Nephron progenitor cell (in vitro differentiated cells): ENCODE measurements at regions not wholly inside any gene's neighbourhood (a gene's known extent, or its start where the extent isn't known, plus 50 kb on each side); places are given as distances from the start of the nearest gene placed in this dataset.

Source experiments
- DNase-seq: peaks from one replicate; pipeline ENCODE4 v3.0.0; 2021
- H3K27ac Mint-ChIP-seq: 2 replicates; pipeline ENCODE4 v1.8.0; 2021; ENCODE audit warnings: mild to moderate bottlenecking, moderate library complexity, mixed read lengths
- H3K27me3 Mint-ChIP-seq: 2 replicates; pipeline ENCODE4 v1.8.0; 2021; ENCODE audit warnings: mild to moderate bottlenecking, low read depth, mixed read lengths; ENCODE audit not compliant: poor library complexity
- H3K36me3 Mint-ChIP-seq: 2 replicates; pipeline ENCODE4 v1.8.0; 2021; ENCODE audit warnings: low read depth, mixed read lengths
- H3K4me1 Mint-ChIP-seq: 2 replicates; pipeline ENCODE4 v1.8.0; 2021; ENCODE audit warnings: mixed read lengths
- H3K4me3 Mint-ChIP-seq: 2 replicates; pipeline ENCODE4 v1.8.0; 2021; ENCODE audit warnings: mild to moderate bottlenecking, moderate library complexity, mixed read lengths
- H3K9me3 Mint-ChIP-seq: 2 replicates; pipeline ENCODE4 v1.8.0; 2021; ENCODE audit warnings: mild to moderate bottlenecking, moderate library complexity, mixed read lengths
- TF ChIP-seq, protein P1 (sequence below): fragments of 200-600 bp; sonication (generic); IDR thresholded peaks from 2 replicates; pipeline ENCODE4 v1.5.0; 2021; ENCODE audit warnings: antibody characterized with exemption

DNA sequence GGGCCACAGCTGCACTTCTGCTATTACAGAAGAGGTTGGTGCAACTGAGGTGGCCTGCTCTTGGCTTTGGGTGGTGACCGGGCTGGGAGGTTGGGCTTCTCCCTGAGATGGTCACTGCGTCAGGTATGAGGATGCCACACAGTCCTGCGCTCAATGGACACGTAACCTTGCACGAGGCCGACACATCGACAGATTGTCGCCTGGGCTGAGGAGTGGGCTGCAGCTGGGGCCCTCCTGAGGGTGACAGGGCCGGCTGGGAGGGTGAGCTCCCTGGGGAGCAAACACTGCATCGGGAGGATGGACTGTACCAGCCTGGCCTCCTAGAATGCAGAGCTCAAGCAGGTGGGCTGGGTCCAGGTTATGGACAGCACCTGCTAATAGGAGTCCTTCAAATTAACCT lies 261.1 kb upstream of the ADAMTS16 start:
- H3K9me3 Mint-ChIP-seq: no peaks in the 10 kb centered on the region
- TF ChIP-seq, protein P1, sequence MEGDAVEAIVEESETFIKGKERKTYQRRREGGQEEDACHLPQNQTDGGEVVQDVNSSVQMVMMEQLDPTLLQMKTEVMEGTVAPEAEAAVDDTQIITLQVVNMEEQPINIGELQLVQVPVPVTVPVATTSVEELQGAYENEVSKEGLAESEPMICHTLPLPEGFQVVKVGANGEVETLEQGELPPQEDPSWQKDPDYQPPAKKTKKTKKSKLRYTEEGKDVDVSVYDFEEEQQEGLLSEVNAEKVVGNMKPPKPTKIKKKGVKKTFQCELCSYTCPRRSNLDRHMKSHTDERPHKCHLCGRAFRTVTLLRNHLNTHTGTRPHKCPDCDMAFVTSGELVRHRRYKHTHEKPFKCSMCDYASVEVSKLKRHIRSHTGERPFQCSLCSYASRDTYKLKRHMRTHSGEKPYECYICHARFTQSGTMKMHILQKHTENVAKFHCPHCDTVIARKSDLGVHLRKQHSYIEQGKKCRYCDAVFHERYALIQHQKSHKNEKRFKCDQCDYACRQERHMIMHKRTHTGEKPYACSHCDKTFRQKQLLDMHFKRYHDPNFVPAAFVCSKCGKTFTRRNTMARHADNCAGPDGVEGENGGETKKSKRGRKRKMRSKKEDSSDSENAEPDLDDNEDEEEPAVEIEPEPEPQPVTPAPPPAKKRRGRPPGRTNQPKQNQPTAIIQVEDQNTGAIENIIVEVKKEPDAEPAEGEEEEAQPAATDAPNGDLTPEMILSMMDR: no peak
- DNase-seq: no peak
- peaks cover 19% of the 10 kb centered on the region for H3K27me3 Mint-ChIP-seq
- H3K27ac Mint-ChIP-seq: no peak overlapping the region
- no peak overlapping the region for H3K4me3 Mint-ChIP-seq
- H3K4me1 Mint-ChIP-seq: peaks cover 6% of the 10 kb centered on the region
- no peaks in the 10 kb centered on the region for H3K36me3 Mint-ChIP-seq

DNA sequence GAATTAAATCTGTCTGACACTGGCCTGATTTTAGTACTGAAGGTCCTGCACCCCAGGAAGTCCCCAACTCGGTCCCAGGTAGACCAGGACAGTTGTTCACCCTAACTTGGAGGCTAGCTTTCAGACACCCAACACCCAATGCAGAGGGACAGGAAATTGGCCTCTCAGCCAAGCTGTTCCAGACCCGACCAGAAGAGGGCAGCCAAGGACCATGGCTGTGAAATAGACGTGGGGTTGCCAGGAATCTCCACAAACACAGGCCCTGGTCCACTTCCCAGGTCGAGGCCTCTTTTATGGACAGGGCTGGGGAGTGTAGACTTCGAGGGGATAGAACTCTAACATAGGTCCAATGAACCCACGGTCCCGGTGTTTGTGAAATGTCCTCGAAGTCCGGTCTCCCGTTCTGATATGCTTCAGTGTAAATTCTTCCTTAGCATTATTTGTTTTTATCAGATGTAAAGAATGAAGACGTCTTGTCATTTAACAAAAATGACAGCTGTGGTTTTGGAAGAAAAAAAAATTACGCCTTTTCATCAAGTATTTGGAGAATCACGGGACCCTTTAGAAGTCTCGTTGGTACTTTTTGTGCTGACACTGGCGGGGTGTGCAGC lies 260.3 kb upstream of the ADAMTS16 start:
- TF ChIP-seq, protein P1: peak; percentile 98
- peak overlapping the region; percentile 76 for H3K27ac Mint-ChIP-seq

DNA sequence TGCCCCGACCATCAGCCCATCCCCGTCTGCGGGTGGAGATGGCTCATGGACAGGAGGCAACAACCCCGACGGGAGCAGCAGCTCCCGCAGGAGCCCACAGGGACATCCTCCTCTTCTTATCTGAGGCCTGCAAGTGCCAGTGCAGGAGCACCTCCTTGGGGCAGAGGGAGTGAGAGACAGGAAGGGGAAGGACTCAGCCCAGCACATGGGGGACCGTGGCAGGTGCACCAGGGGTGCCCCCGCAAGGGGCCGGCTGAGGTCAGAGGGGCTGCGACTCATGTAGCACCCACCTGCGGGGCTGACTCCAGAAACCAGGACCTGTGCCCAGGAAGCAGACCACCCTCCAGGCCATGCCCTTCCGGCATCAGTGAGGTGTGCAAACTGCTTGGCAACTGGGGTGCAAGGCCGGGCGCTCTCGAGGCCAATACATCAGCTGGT lies 259.8 kb upstream of the ADAMTS16 start:
- no peak overlapping the region for H3K27ac Mint-ChIP-seq
- no peak for DNase-seq
- H3K4me1 Mint-ChIP-seq: peaks cover 4% of the 10 kb centered on the region
- no peak overlapping the region for H3K4me3 Mint-ChIP-seq
- peaks cover 20% of the 10 kb centered on the region for H3K27me3 Mint-ChIP-seq
- TF ChIP-seq, protein P1: no peak
- no peaks in the 10 kb centered on the region for H3K9me3 Mint-ChIP-seq
- no peaks in the 10 kb centered on the region for H3K36me3 Mint-ChIP-seq

More for the DNA sequence above, 260.3 kb upstream of the ADAMTS16 start:
- Mint-ChIP-seq H3K4me1 (peaks cover 4% of the 10 kb centered on the region), H3K36me3 (no peaks in the 10 kb centered on the region), H3K27me3 (peaks cover 17% of the 10 kb centered on the region), H3K4me3 (no peak overlapping the region), H3K9me3 (no peaks in the 10 kb centered on the region)
- DNase-seq: peak; percentile 83

DNA sequence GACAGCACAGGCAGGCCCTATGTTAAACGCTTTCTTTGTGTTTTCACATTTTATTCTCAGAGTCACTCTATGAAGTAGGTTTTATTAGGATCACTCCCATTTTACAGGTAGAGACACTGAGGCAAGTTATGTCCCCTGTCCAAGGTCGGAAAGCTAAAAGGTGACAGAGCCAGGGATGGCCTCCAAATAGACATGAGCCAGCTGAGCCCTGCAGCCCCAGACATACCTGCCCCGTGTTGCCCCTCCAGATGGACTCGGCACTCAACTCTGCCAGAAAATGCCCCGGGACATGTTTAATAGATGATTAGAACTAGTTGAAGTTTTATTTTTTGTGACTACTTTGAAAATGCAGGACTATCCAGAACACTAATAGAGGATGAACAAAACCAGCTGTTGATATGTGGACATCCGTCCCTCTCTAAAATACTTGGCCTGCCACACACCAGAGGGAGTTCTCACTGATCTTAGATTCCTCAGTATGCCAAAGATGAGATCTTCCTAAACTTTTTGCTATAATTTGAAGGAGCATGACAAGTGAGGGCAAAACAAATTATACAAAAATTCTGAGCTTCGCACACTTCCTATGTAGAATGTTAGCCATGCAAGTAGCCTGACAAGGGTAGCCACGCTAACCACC lies 258.6 kb upstream of the ADAMTS16 start:
- H3K4me1 Mint-ChIP-seq: peaks cover 4% of the 10 kb centered on the region

DNA sequence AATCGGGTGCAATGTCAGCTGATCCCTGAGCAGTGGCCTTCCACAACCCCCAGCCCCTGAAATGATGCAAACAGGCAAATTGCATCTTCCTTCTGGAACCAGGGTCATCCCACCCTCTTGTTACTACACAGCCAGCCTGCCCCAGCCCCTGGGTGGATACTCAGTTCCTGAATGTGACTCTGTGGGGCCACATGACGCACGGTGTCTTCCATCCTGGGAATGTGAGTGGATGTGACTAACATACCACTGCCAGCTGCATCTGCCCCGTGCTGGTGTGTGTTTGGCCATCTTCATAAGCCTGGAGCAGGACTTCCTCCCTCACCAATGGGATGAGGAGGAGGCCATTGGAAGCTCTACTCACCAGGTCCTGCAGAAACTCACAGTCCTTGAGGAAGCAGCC lies 257.9 kb upstream of the ADAMTS16 start:
- no peak overlapping the region for H3K4me3 Mint-ChIP-seq
- H3K27me3 Mint-ChIP-seq: peaks cover 20% of the 10 kb centered on the region
- no peaks in the 10 kb centered on the region for H3K9me3 Mint-ChIP-seq
- H3K4me1 Mint-ChIP-seq: peaks cover 4% of the 10 kb centered on the region
- H3K36me3 Mint-ChIP-seq: no peaks in the 10 kb centered on the region
- no peak for DNase-seq
- TF ChIP-seq, protein P1: no peak
- H3K27ac Mint-ChIP-seq: no peak overlapping the region

More for the DNA sequence above, 258.6 kb upstream of the ADAMTS16 start:
- no peak overlapping the region for H3K27ac Mint-ChIP-seq
- TF ChIP-seq, protein P1: no peak
- H3K36me3 Mint-ChIP-seq: no peaks in the 10 kb centered on the region
- H3K27me3 Mint-ChIP-seq: peaks cover 20% of the 10 kb centered on the region
- no peak overlapping the region for H3K4me3 Mint-ChIP-seq
- no peaks in the 10 kb centered on the region for H3K9me3 Mint-ChIP-seq
- no peak for DNase-seq

DNA sequence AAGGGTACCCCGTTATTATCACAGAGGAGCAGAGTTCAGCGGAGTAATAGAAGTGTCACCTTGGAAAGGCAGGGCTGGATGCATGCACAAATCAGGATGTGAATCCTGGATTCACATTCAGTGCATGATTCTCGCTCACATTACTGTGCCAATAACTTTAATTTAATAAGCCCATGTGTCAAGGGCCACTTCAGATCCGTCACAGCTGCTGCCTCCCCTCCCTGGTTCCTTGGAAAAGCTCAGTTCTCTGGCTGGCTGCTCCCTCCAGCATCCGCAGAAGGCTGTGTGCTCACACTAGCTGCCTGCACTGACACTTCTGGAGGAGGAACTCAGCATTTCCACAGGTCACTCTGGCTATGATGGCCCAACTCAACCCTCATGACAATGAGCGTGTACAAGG lies 256.8 kb upstream of the ADAMTS16 start:
- DNase-seq: no peak
- Mint-ChIP-seq H3K4me3 (no peak overlapping the region), H3K27ac (no peak overlapping the region), H3K36me3 (no peaks in the 10 kb centered on the region), H3K27me3 (peaks cover 21% of the 10 kb centered on the region), H3K9me3 (no peaks in the 10 kb centered on the region), H3K4me1 (peaks cover 4% of the 10 kb centered on the region)
- TF ChIP-seq, protein P1: no peak
